ENCODE measurements at regions not wholly inside any gene's neighbourhood (a gene's known extent, or its start where the extent isn't known, plus 50 kb on each side); places are given as distances from the start of the nearest gene placed in this dataset.
"Not testable (repeated sequence)": the region's sequence is repeated elsewhere in the genome, so short reads cannot be mapped to it uniquely, and the experiment has no call there.

GRCh38 chr13:85191996-85192718 lies 607.1 kb downstream of the SLITRK6 start:
- no peak for DNase-seq

GRCh38 chr13:85186356-85187045 lies 612.7 kb downstream of the SLITRK6 start:
- DNase-seq: no peak

- no peak for DNase-seq
Observed at GRCh38 chr13:85174291-85174690, 624.9 kb downstream of the SLITRK6 start.

GRCh38 chr13:85170372-85170771 lies 628.8 kb downstream of the SLITRK6 start:
- no peak for DNase-seq

GRCh38 chr13:85166891-85167290 lies 632.3 kb downstream of the SLITRK6 start:
- no peak for DNase-seq

GRCh38 chr13:85163063-85163462 lies 636.2 kb downstream of the SLITRK6 start:
- no peak for DNase-seq

- peak; percentile 7 for DNase-seq
Observed at GRCh38 chr13:85148009-85148408, 651.2 kb downstream of the SLITRK6 start.

GRCh38 chr13:85142351-85142927 lies 656.8 kb downstream of the SLITRK6 start:
- no peak for DNase-seq

GRCh38 chr13:85141401-85141800 lies 657.8 kb downstream of the SLITRK6 start:
- DNase-seq: no peak

GRCh38 chr13:85140192-85140591 lies 659.0 kb downstream of the SLITRK6 start:
- no peak for DNase-seq

- DNase-seq: no peak
Observed at GRCh38 chr13:85137516-85137915, 661.7 kb downstream of the SLITRK6 start.

GRCh38 chr13:85132986-85133385 lies 666.2 kb downstream of the SLITRK6 start:
- no peak for DNase-seq

- not testable (repeated sequence) for DNase-seq
Observed at GRCh38 chr13:85123501-85123900, 675.7 kb downstream of the SLITRK6 start.

- no peak for DNase-seq
Observed at GRCh38 chr13:85108356-85108755, 690.9 kb downstream of the SLITRK6 start.

GRCh38 chr13:85099245-85099644 lies 700.0 kb downstream of the SLITRK6 start:
- DNase-seq: no peak

- DNase-seq: no peak
Observed at GRCh38 chr13:85095418-85096272, 703.6 kb downstream of the SLITRK6 start.

GRCh38 chr13:85093808-85094207 lies 705.4 kb downstream of the SLITRK6 start:
- DNase-seq: no peak

GRCh38 chr13:85091631-85092234 lies 707.5 kb downstream of the SLITRK6 start:
- no peak for DNase-seq

GRCh38 chr13:85089186-85089585 lies 710.0 kb downstream of the SLITRK6 start:
- no peak for DNase-seq

- DNase-seq: no peak
Observed at GRCh38 chr13:85080691-85081090, 718.5 kb downstream of the SLITRK6 start.

- DNase-seq: no peak
Observed at GRCh38 chr13:85076343-85076742, 722.9 kb downstream of the SLITRK6 start.

- DNase-seq: no peak
Observed at GRCh38 chr13:85074543-85075313, 724.5 kb downstream of the SLITRK6 start.
